Kidney (tissue), 13 donors: ENCODE measurements at regions not wholly inside any gene's neighbourhood (a gene's known extent, or its start where the extent isn't known, plus 50 kb on each side); places are given as distances from the start of the nearest gene placed in this dataset.
A peak's percentile ranks its signal among the peaks of the same experiment; 100 is the strongest.

Experiments
- DNase-seq, 5 donors: peaks; one replicate each; pipeline ENCODE4 v3.0.0-alpha.2; 2013 to 2020
- FAIRE-seq: peaks from 2 replicates; lab custom pipeline; 2012; peaks lifted over from hg19 to GRCh38; lab: Jason Lieb, UNC
- H3K27ac ChIP-seq, 2 donors: one replicate each; pipeline ENCODE4 v1.7.0; 2013; ENCODE audit warnings: low read depth in 2 of 2, low read length in 2 of 2, inconsistent platforms in 1 of 2
- H3K27me3 ChIP-seq: one replicate; pipeline ENCODE4 v1.7.1; 2013; ENCODE audit warnings: low read length, inconsistent platforms; ENCODE audit not compliant: control insufficient read depth, insufficient read depth
- H3K36me3 ChIP-seq, 3 donors: one replicate each; pipeline versions ENCODE4 v1.7.0 to v1.7.1; 2013; ENCODE audit warnings: low read length in 3 of 3, control low read depth in 1 of 3, inconsistent platforms in 1 of 3; ENCODE audit not compliant: insufficient read depth in 3 of 3, control insufficient read depth in 2 of 3
- H3K4me1 ChIP-seq, 3 donors: one replicate each; pipeline versions ENCODE4 v1.7.0 to v1.7.1; 2013; ENCODE audit warnings: low read length in 3 of 3, inconsistent platforms in 1 of 3, low read depth in 1 of 3; ENCODE audit not compliant: control insufficient read depth in 2 of 3, insufficient read depth in 2 of 3
- H3K4me3 ChIP-seq, 3 donors: one replicate each; pipeline versions ENCODE4 v1.7.0 to v1.8.1; 2013; ENCODE audit warnings: low read length in 3 of 3, control low read depth in 1 of 3, inconsistent platforms in 1 of 3
- H3K9ac ChIP-seq, 3 donors: one replicate each; pipeline versions ENCODE4 v1.7.0 to v1.7.1; 2013; ENCODE audit warnings: low read length in 3 of 3, control low read depth in 1 of 3, inconsistent platforms in 1 of 3
- H3K9me3 ChIP-seq, 3 donors: one replicate each; pipeline versions ENCODE4 v1.7.0 to v1.7.1; 2013; ENCODE audit warnings: low read length in 3 of 3, control low read depth in 1 of 3, inconsistent platforms in 1 of 3; ENCODE audit not compliant: control insufficient read depth in 2 of 3, insufficient read depth in 1 of 3
- intact Hi-C: fragments of 100-400 bp; cut with DNase I; formaldehyde crosslinking; loops from one replicate; pipeline ENCODE4 v1.11.1; 2022
- TF ChIP-seq, protein P1 (sequence below): IDR thresholded peaks from 3 replicates; pipeline ENCODE4 v1.5.1; 2012; ENCODE audit warnings: mild to moderate bottlenecking, moderate library complexity, borderline replicate concordance; ENCODE audit not compliant: insufficient read depth; ENCODE audit errors: extremely low read depth
- donor health status: control.
- donor health status: control.
- donor health status: control.
- donor health status: control.
- donor health status: control.
- donor health status: DM: yes; HTN: yes; CAD: no.
- donor health status: Normal renal cell carcinoma (clear cell type).

GRCh38 chr13:47548294-47548840 lies 452.7 kb downstream of the SUCLA2 start:
- Histone ChIP-seq H3K36me3 (no peaks in the 10 kb centered on the region), H3K9ac (no peak overlapping the region), H3K27ac (no peak overlapping the region), H3K4me1 (peaks cover 0 to 8% (median 0%) of the 10 kb centered on the region in 3 donors), H3K4me3 (no peak overlapping the region), H3K27me3 (no peaks in the 10 kb centered on the region), H3K9me3 (no peaks in the 10 kb centered on the region)
- DNase-seq (peak in 3 of 5 donors; percentile 25 to 82 (median 79)), FAIRE-seq (no peak)
- TF ChIP-seq, protein P1, sequence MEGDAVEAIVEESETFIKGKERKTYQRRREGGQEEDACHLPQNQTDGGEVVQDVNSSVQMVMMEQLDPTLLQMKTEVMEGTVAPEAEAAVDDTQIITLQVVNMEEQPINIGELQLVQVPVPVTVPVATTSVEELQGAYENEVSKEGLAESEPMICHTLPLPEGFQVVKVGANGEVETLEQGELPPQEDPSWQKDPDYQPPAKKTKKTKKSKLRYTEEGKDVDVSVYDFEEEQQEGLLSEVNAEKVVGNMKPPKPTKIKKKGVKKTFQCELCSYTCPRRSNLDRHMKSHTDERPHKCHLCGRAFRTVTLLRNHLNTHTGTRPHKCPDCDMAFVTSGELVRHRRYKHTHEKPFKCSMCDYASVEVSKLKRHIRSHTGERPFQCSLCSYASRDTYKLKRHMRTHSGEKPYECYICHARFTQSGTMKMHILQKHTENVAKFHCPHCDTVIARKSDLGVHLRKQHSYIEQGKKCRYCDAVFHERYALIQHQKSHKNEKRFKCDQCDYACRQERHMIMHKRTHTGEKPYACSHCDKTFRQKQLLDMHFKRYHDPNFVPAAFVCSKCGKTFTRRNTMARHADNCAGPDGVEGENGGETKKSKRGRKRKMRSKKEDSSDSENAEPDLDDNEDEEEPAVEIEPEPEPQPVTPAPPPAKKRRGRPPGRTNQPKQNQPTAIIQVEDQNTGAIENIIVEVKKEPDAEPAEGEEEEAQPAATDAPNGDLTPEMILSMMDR, result no peak
- intact Hi-C loops, result no loop called here

DNA sequence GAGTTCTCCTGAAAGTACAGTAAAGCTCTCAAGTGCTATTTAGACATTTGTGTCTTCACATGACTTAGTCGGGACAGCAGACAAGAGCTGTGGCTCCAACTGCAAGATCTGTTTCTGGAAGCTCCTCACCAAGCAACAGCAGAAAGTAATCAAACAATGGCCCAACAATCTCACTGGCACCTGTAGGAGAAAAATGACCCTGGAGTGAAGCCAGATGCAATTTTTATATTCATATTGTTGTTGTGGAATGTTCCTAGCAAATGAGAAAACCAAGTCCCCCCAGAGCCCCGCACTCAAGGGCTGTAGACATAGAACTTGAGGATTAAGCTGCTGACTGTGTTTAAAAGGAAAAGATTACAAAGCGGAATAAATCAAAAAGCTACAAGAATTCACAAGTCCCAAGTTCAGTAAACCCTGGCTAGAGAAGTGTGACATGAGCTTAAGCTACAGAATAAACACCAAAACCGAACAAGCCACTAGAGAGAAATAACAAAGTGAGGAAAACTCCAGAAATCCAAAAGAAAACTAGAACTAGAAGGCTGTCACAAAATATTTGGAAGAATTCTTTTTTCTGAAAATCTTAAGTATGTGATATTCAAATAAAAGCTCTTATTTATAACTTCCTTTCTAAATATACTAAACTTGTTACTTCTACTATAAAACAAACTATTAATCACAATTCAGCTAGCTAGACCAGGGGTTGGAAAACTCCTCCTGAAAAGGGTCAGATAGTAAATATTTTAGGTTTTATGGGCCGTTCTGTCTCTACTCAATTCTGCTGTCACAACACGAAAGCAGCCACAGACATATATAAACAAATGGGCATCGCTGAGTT lies 454.5 kb downstream of the SUCLA2 start:
- H3K27me3 ChIP-seq, result no peaks in the 10 kb centered on the region
- intact Hi-C loops, result no loop called here
- no peak overlapping the region for H3K27ac ChIP-seq
- H3K36me3 ChIP-seq, result no peaks in the 10 kb centered on the region
- TF ChIP-seq, protein P1, result no peak
- H3K4me3 ChIP-seq, result no peak overlapping the region
- no peaks in the 10 kb centered on the region for H3K9me3 ChIP-seq
- no peak overlapping the region for H3K9ac ChIP-seq
- peak in 3 of 5 donors; percentile 29 to 78 (median 78) for DNase-seq
- no peak for FAIRE-seq
- H3K4me1 ChIP-seq, result peaks cover 0 to 8% (median 0%) of the 10 kb centered on the region in 3 donors

- Histone ChIP-seq H3K27ac (no peak overlapping the region), H3K4me3 (no peak overlapping the region), H3K27me3 (no peaks in the 10 kb centered on the region), H3K36me3 (no peaks in the 10 kb centered on the region), H3K4me1 (peaks cover 0 to 8% (median 0%) of the 10 kb centered on the region in 3 donors), H3K9ac (no peak overlapping the region), H3K9me3 (no peaks in the 10 kb centered on the region)
- intact Hi-C loops, result no loop called here
- TF ChIP-seq, protein P1, result no peak
- DNase-seq, result no peak
- FAIRE-seq, result no peak
Observed at GRCh38 chr13:47545201-47546024, 455.7 kb downstream of the SUCLA2 start.
